ENCODE measurements at regions not wholly inside any gene's neighbourhood (a gene's known extent, or its start where the extent isn't known, plus 50 kb on each side); places are given as distances from the start of the nearest gene placed in this dataset.

GRCh38 chr14:84864548-84865271 is 665.2 kb upstream of the FLRT2 start:
- no peak for DNase-seq (ENCODE audit: low spot score)
- in situ Hi-C loops (cut with MboI; ENCODE audit: low pct_unique_long_range_greater_than_20kb, low sequenced_read_pairs, unreplicated experiment): no loop called here
- TF ChIP-seq CTCF (IDR thresholded peaks at IDR 0.05; ENCODE audit: extremely low read depth, insufficient read depth, missing control alignments): no peak

- DNase-seq (ENCODE audit: low spot score): no peak
- in situ Hi-C loops (cut with MboI; ENCODE audit: low pct_unique_long_range_greater_than_20kb, low sequenced_read_pairs, unreplicated experiment): no loop called here
- no peak for TF ChIP-seq CTCF (IDR thresholded peaks at IDR 0.05; ENCODE audit: extremely low read depth, insufficient read depth, missing control alignments)
Measured at GRCh38 chr14:84871734-84872133, 658.2 kb upstream of the FLRT2 start.

- no peak for TF ChIP-seq CTCF (IDR thresholded peaks at IDR 0.05; ENCODE audit: extremely low read depth, insufficient read depth, missing control alignments)
- in situ Hi-C loops (cut with MboI; ENCODE audit: low pct_unique_long_range_greater_than_20kb, low sequenced_read_pairs, unreplicated experiment): no loop called here
- no peak for DNase-seq (ENCODE audit: low spot score)
Measured at GRCh38 chr14:84874436-84874835, 655.5 kb upstream of the FLRT2 start.

DNA sequence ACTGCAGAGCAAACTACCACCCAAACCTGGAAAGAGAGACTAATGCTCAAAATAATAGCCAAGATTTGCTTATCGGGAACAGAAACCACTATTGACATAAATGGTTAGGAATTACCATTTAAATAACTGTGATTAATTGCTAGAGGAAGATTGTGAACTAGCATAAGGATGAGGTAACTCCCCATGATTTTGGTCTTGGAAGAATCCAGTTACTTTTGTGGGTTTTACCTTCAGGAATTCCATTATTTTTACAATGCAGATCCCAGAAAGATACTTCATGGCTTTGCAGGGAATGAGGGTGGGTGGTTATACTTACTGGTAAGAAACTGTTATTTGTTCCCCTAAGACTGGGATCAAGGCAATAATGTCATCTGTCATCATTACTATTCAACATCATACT is 652.9 kb upstream of the FLRT2 start:
- no peak for TF ChIP-seq CTCF (IDR thresholded peaks at IDR 0.05; ENCODE audit: extremely low read depth, insufficient read depth, missing control alignments)
- in situ Hi-C loops (cut with MboI; ENCODE audit: low pct_unique_long_range_greater_than_20kb, low sequenced_read_pairs, unreplicated experiment): no loop called here
- no peak for DNase-seq (ENCODE audit: low spot score)

- no peak for DNase-seq (ENCODE audit: low spot score)
- in situ Hi-C loops (cut with MboI; ENCODE audit: low pct_unique_long_range_greater_than_20kb, low sequenced_read_pairs, unreplicated experiment): no loop called here
- TF ChIP-seq CTCF (IDR thresholded peaks at IDR 0.05; ENCODE audit: extremely low read depth, insufficient read depth, missing control alignments): no peak
Measured at GRCh38 chr14:84882830-84883229, 647.1 kb upstream of the FLRT2 start.

GRCh38 chr14:84885061-84885460 is 644.9 kb upstream of the FLRT2 start:
- in situ Hi-C loops (cut with MboI; ENCODE audit: low pct_unique_long_range_greater_than_20kb, low sequenced_read_pairs, unreplicated experiment): no loop called here
- TF ChIP-seq CTCF (IDR thresholded peaks at IDR 0.05; ENCODE audit: extremely low read depth, insufficient read depth, missing control alignments): no peak

More at GRCh38 chr14:84885061-84885460, 644.9 kb upstream of the FLRT2 start:
- no peak for DNase-seq (ENCODE audit: low spot score)
